Astrocyte (in vitro differentiated cells and primary cell): ENCODE measurements at regions not wholly inside any gene's neighbourhood (a gene's known extent, or its start where the extent isn't known, plus 50 kb on each side); places are given as distances from the start of the nearest gene placed in this dataset.

Experiments used
- DNase-seq: peaks from one replicate; pipeline ENCODE4 v3.0.0-alpha.2; 2010; ENCODE audit warnings: low read depth
- FAIRE-seq: peaks from 2 replicates; lab custom pipeline; 2011; peaks lifted over from hg19 to GRCh38; lab: Jason Lieb, UNC
- H2AFZ ChIP-seq: 2 replicates; pipeline ENCODE4 v1.6.0; 2012; ENCODE audit warnings: low read depth, low read length, inconsistent platforms
- H3K27ac ChIP-seq: 2 replicates; pipeline ENCODE4 v1.5.1; 2011; ENCODE audit warnings: low read depth, low read length, inconsistent platforms
- H3K27me3 ChIP-seq: 2 replicates; pipeline ENCODE4 v1.6.0; 2011; ENCODE audit warnings: low read length, inconsistent platforms; ENCODE audit not compliant: insufficient read depth
- H3K36me3 ChIP-seq: 2 replicates; pipeline ENCODE4 v1.5.1; 2011; ENCODE audit warnings: low read length, inconsistent platforms; ENCODE audit not compliant: insufficient read depth
- H3K4me1 ChIP-seq: 2 replicates; pipeline ENCODE4 v1.5.1; 2011; ENCODE audit warnings: low read length, inconsistent platforms; ENCODE audit not compliant: insufficient read depth
- H3K4me2 ChIP-seq: 2 replicates; pipeline ENCODE4 v1.6.0; 2012; ENCODE audit warnings: low read length, inconsistent platforms
- H3K4me3 ChIP-seq: 2 replicates; pipeline ENCODE4 v1.5.1; 2011; ENCODE audit warnings: low read depth, mild to moderate bottlenecking, low read length, inconsistent platforms; ENCODE audit not compliant: insufficient read depth
- H3K79me2 ChIP-seq: 2 replicates; pipeline ENCODE4 v1.6.0; 2012; ENCODE audit warnings: mild to moderate bottlenecking, low read length, inconsistent platforms; ENCODE audit not compliant: insufficient read depth
- H3K9ac ChIP-seq: 2 replicates; pipeline ENCODE4 v1.6.0; 2012; ENCODE audit warnings: mild to moderate bottlenecking, low read length, inconsistent platforms
- H3K9me3 ChIP-seq: 2 replicates; pipeline ENCODE4 v1.5.1; 2012; ENCODE audit warnings: low read depth, mild to moderate bottlenecking, low read length, inconsistent platforms; ENCODE audit not compliant: insufficient read depth
- H4K20me1 ChIP-seq: 2 replicates; pipeline ENCODE4 v1.6.0; 2012; ENCODE audit warnings: low read length, inconsistent platforms; ENCODE audit not compliant: insufficient read depth
- H3K27ac Mint-ChIP-seq: one replicate; pipeline ENCODE4 v1.8.0; 2021; ENCODE audit warnings: mild to moderate bottlenecking, mixed read lengths; ENCODE audit not compliant: unreplicated experiment
- H3K27me3 Mint-ChIP-seq: one replicate; pipeline ENCODE4 v1.8.0; 2021; ENCODE audit warnings: low read depth, mixed read lengths; ENCODE audit not compliant: unreplicated experiment
- H3K36me3 Mint-ChIP-seq: one replicate; pipeline ENCODE4 v1.8.0; 2021; ENCODE audit warnings: low read depth, mixed read lengths; ENCODE audit not compliant: unreplicated experiment
- H3K4me1 Mint-ChIP-seq: one replicate; pipeline ENCODE4 v1.8.0; 2021; ENCODE audit warnings: low read depth, mixed read lengths; ENCODE audit not compliant: unreplicated experiment
- H3K4me3 Mint-ChIP-seq: one replicate; pipeline ENCODE4 v1.8.0; 2021; ENCODE audit warnings: mild to moderate bottlenecking, moderate library complexity, mixed read lengths; ENCODE audit not compliant: unreplicated experiment
- H3K9me3 Mint-ChIP-seq: one replicate; pipeline ENCODE4 v1.8.0; 2021; ENCODE audit warnings: mild to moderate bottlenecking, mixed read lengths; ENCODE audit not compliant: unreplicated experiment
- CTCF ChIP-seq: IDR thresholded peaks from 2 replicates; pipeline ENCODE4 v1.5.1; 2011; ENCODE audit warnings: low read depth, mild to moderate bottlenecking, inconsistent platforms, low read length, moderate library complexity; ENCODE audit not compliant: insufficient read depth
- EZH2 ChIP-seq: IDR thresholded peaks from 2 replicates; pipeline ENCODE4 v1.6.1; 2012; ENCODE audit warnings: mild to moderate bottlenecking, low read length, inconsistent platforms; ENCODE audit not compliant: insufficient read depth

DNA sequence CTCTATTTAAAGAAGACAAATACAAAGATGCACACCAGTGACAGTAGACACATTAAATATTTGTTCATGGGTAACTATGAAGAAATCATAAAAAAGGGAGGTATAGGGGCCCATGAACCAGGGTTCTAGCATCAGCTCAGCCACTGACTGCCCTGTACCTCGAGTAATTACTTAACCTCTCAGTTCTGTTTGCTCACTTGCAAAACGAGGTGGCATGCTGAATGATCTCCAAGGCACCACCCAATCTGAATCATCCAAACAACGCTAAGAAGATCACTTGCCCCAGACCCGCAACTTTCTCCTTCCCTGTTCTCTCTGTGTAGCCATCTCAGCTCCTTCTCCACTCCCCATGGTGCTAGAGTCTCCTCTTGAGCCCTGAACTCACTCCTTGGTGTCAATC lies 374.7 kb downstream of the VPS13C start:
- Histone ChIP-seq H4K20me1 (no peaks in the 10 kb centered on the region), H3K9me3 (no peaks in the 10 kb centered on the region), H2AFZ (no peak overlapping the region), H3K27me3 (no peaks in the 10 kb centered on the region), H3K36me3 (no peaks in the 10 kb centered on the region), H3K27ac (no peak overlapping the region), H3K4me2 (no peak overlapping the region), H3K79me2 (no peaks in the 10 kb centered on the region), H3K4me1 (no peaks in the 10 kb centered on the region), H3K4me3 (no peak overlapping the region), H3K9ac (no peak overlapping the region)
- Mint-ChIP-seq H3K4me1 (peaks cover 1% of the 10 kb centered on the region), H3K27ac (no peak overlapping the region), H3K36me3 (no peaks in the 10 kb centered on the region), H3K9me3 (peaks cover 2% of the 10 kb centered on the region), H3K27me3 (peaks cover 8% of the 10 kb centered on the region), H3K4me3 (no peak overlapping the region)
- DNase-seq (no peak), FAIRE-seq (no peak)
- TF ChIP-seq EZH2: no peak
- TF ChIP-seq CTCF: no peak

GRCh38 chr15:61684749-61685467 lies 375.3 kb downstream of the VPS13C start:
- no peak overlapping the region for H3K9ac ChIP-seq
- H3K4me3 Mint-ChIP-seq: no peak overlapping the region
- H3K4me3 ChIP-seq: no peak overlapping the region
- peaks cover 8% of the 10 kb centered on the region for H3K27me3 Mint-ChIP-seq
- TF ChIP-seq CTCF (no peak), EZH2 (no peak)
- H3K27ac ChIP-seq: no peak overlapping the region
- peaks cover 1% of the 10 kb centered on the region for H3K4me1 Mint-ChIP-seq
- no peaks in the 10 kb centered on the region for H3K4me1 ChIP-seq
- H3K27ac Mint-ChIP-seq: no peak overlapping the region
- no peak overlapping the region for H2AFZ ChIP-seq
- no peaks in the 10 kb centered on the region for H3K27me3 ChIP-seq
- no peaks in the 10 kb centered on the region for H4K20me1 ChIP-seq
- peaks cover 2% of the 10 kb centered on the region for H3K9me3 Mint-ChIP-seq
- no peaks in the 10 kb centered on the region for H3K36me3 Mint-ChIP-seq
- H3K36me3 ChIP-seq: no peaks in the 10 kb centered on the region
- H3K9me3 ChIP-seq: no peaks in the 10 kb centered on the region
- DNase-seq (no peak), FAIRE-seq (no peak)
- no peak overlapping the region for H3K4me2 ChIP-seq
- H3K79me2 ChIP-seq: no peaks in the 10 kb centered on the region

GRCh38 chr15:61682891-61683735 lies 377.1 kb downstream of the VPS13C start:
- Histone ChIP-seq H3K9me3 (no peaks in the 10 kb centered on the region), H4K20me1 (no peaks in the 10 kb centered on the region), H3K27me3 (no peaks in the 10 kb centered on the region), H3K4me1 (no peaks in the 10 kb centered on the region), H2AFZ (no peak overlapping the region), H3K9ac (no peak overlapping the region), H3K4me3 (no peak overlapping the region), H3K79me2 (no peaks in the 10 kb centered on the region), H3K27ac (no peak overlapping the region), H3K4me2 (no peak overlapping the region), H3K36me3 (no peaks in the 10 kb centered on the region)
- Mint-ChIP-seq H3K4me3 (no peak overlapping the region), H3K9me3 (peaks cover 2% of the 10 kb centered on the region), H3K36me3 (no peaks in the 10 kb centered on the region), H3K4me1 (peaks cover 1% of the 10 kb centered on the region), H3K27me3 (peaks cover 6% of the 10 kb centered on the region), H3K27ac (no peak overlapping the region)
- FAIRE-seq (no peak), DNase-seq (no peak)
- TF ChIP-seq CTCF (no peak), EZH2 (no peak)
